ENCODE measurements at regions not wholly inside any gene's neighbourhood (a gene's known extent, or its start where the extent isn't known, plus 50 kb on each side); places are given as distances from the start of the nearest gene placed in this dataset.

DNA sequence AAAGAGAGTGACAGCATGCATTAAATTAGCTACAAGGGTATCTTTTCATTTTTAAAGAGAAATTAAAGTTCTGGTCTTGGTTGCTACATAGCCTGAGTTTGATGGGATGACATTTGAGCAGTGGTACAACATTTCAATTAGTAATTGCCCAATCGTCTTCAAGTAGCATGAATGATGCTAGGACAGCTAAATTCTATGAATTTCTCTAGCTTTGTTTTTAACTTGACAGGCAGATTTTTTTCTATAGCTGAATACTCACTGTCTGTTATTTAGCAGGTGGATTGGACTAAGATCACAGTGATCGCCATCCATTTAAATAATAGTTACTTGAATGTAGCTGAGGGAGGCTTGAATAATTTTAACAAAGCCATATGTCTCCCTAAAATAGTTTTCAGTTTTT is 162.2 kb downstream of the OXSM start:
- DNase-seq (ENCODE audit: low spot score): no peak
- TF ChIP-seq, protein P1, sequence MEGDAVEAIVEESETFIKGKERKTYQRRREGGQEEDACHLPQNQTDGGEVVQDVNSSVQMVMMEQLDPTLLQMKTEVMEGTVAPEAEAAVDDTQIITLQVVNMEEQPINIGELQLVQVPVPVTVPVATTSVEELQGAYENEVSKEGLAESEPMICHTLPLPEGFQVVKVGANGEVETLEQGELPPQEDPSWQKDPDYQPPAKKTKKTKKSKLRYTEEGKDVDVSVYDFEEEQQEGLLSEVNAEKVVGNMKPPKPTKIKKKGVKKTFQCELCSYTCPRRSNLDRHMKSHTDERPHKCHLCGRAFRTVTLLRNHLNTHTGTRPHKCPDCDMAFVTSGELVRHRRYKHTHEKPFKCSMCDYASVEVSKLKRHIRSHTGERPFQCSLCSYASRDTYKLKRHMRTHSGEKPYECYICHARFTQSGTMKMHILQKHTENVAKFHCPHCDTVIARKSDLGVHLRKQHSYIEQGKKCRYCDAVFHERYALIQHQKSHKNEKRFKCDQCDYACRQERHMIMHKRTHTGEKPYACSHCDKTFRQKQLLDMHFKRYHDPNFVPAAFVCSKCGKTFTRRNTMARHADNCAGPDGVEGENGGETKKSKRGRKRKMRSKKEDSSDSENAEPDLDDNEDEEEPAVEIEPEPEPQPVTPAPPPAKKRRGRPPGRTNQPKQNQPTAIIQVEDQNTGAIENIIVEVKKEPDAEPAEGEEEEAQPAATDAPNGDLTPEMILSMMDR (IDR thresholded peaks at IDR 0.05; ENCODE audit: borderline replicate concordance, control extremely low read depth, extremely low read depth, insufficient read depth, missing control alignments): no peak
- in situ Hi-C loops (cut with MboI; ENCODE audit: low sequenced_read_pairs, unreplicated experiment): no loop called here

DNA sequence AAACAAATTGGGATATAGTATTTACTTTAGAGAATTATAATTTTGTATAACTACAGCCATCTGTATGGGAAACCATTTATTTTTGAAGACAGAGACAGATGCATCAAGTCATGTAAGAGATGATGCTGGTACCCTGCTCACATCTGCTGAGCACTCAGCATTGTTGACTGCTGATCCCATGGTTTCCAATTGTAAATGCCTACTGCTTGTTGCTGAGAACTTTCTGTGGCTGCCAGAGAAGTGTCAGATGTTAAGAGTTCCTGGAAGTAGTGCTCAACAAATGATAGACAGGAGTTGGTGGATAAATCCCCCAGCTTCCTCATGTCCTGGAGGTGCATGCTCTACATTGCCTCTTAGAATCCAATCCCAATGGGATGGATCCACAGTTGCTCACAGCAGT is 167.1 kb downstream of the OXSM start:
- in situ Hi-C loops (cut with MboI; ENCODE audit: low sequenced_read_pairs, unreplicated experiment): no loop called here
- TF ChIP-seq, protein P1 (IDR thresholded peaks at IDR 0.05; ENCODE audit: borderline replicate concordance, control extremely low read depth, extremely low read depth, insufficient read depth, missing control alignments): no peak
- no peak for DNase-seq (ENCODE audit: low spot score)

DNA sequence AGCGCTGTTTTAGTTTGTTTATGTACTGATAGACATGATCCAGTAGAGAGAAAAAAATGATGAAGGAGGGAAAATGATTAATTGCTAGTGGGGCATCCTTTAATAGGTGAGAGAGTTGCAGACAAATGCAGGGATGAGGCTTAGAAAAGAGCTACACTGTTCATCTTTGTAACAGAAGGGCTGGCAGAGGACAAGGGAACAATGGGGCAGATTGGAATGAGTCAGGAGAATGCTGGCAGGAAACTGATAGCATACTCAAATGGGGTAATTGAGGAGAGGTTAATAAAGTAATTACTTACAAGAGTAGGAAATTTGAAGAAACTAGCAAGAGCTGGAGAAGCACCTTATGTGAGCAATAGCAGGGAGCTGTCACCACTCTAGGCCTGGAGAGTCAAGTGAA is 170.9 kb downstream of the OXSM start:
- in situ Hi-C loops (cut with MboI; ENCODE audit: low sequenced_read_pairs, unreplicated experiment): no loop called here
- DNase-seq (ENCODE audit: low spot score): no peak
- TF ChIP-seq, protein P1 (IDR thresholded peaks at IDR 0.05; ENCODE audit: borderline replicate concordance, control extremely low read depth, extremely low read depth, insufficient read depth, missing control alignments): no peak

DNA sequence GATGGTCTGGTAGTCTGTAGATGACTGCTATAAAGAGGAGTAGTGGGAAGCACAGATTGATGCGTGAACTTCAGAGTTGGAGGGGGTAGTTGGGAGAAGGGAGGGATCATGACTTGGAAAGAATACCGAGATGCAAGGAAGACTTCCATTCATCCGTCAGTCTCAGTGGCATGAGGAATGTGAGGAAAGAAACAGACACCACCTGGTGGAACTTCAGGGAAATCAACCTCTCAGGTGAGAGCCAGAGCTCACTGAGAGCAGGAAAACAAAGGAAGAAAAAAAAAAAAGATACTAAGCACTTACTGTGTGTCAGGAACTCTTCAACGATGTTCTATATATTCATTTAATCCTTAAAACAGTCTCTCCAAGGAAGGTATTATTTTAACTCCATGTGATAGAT is 172.4 kb downstream of the OXSM start:
- no peak for DNase-seq (ENCODE audit: low spot score)
- in situ Hi-C loops (cut with MboI; ENCODE audit: low sequenced_read_pairs, unreplicated experiment): no loop called here
- TF ChIP-seq, protein P1 (IDR thresholded peaks at IDR 0.05; ENCODE audit: borderline replicate concordance, control extremely low read depth, extremely low read depth, insufficient read depth, missing control alignments): no peak

DNA sequence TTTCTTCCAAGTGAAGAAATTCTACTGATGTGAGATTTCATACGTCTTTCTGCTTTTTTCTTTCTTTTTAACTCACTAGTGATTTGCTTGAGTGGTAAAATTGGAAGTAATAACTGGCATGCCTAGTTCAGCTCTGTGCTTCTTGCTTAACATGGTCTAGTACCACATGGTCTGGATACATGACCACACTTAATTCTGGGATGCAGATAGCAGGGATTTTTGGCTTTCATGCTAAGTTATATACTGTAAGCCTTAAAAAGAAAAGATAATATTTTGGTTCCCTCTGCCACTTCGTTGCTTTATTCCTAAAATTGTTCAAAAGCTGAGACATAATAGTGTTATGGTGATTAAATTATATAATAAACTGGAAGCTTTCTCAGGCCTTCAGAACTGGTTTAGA is 174.3 kb downstream of the OXSM start:
- TF ChIP-seq, protein P1 (IDR thresholded peaks at IDR 0.05; ENCODE audit: borderline replicate concordance, control extremely low read depth, extremely low read depth, insufficient read depth, missing control alignments): no peak
- no peak for DNase-seq (ENCODE audit: low spot score)
- in situ Hi-C loops (cut with MboI; ENCODE audit: low sequenced_read_pairs, unreplicated experiment): no loop called here

DNA sequence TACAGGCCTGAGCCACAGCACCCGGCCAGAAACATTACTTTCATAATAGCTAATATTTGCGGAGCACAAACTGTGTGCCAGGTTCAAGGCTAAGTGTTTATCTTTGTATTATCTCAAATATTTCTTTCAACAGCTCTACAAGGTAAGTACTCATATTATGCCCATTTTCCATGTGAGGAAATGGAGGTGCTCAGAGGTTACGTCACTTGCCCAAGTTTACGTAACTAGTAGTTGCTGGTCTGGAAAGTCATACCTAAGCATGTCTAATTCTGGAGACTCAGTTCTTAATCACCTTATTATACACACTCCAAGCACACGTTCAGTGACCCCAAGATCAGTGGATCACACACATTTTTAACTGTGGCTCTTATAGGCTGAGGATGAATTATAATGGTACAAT is 177.5 kb downstream of the OXSM start:
- no peak for DNase-seq (ENCODE audit: low spot score)
- TF ChIP-seq, protein P1 (IDR thresholded peaks at IDR 0.05; ENCODE audit: borderline replicate concordance, control extremely low read depth, extremely low read depth, insufficient read depth, missing control alignments): no peak
- in situ Hi-C loops (cut with MboI; ENCODE audit: low sequenced_read_pairs, unreplicated experiment): no loop called here

DNA sequence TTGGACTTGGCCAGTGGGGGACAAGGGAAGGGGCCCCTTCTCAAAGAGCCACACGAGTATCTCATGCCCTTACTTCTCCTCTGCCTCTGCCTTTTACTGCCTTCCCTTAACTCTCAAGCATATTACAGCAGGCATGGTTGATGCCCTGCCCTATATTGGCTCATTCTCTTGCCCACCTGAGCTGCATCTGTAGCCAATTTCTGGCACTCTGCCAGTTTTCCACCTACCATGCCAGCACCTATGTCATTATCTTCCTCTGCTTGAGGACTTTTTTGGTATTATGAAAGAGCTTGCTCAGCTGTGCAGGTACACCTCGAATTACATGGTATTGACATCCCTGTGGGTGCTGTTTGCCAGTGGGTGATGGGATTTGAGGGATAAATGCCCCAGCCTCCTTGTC is 181.8 kb downstream of the OXSM start:
- TF ChIP-seq, protein P1 (IDR thresholded peaks at IDR 0.05; ENCODE audit: borderline replicate concordance, control extremely low read depth, extremely low read depth, insufficient read depth, missing control alignments): no peak
- in situ Hi-C loops (cut with MboI; ENCODE audit: low sequenced_read_pairs, unreplicated experiment): no loop called here
- DNase-seq (ENCODE audit: low spot score): no peak
